Endothelial cell of umbilical vein (primary cell): ENCODE measurements at regions not wholly inside any gene's neighbourhood (a gene's known extent, or its start where the extent isn't known, plus 50 kb on each side); places are given as distances from the start of the nearest gene placed in this dataset.

ENCODE experiments used
- GATA2 ChIP-seq: IDR thresholded peaks from 2 replicates; pipeline ENCODE4 v1.7.0; 2011; ENCODE audit warnings: low read depth, mild to moderate bottlenecking, moderate library complexity, mixed read lengths, low read length; ENCODE audit not compliant: insufficient read length, insufficient read depth
- POLR2A ChIP-seq: IDR thresholded peaks from 2 replicates; pipeline ENCODE4 v1.6.1; 2012; ENCODE audit warnings: low read depth, mild to moderate bottlenecking, control low read depth, low read length
- TF ChIP-seq, protein P1 (sequence below), 2 donors: IDR thresholded peaks; 1 replicate in 1 of 2; 2 replicates in 1 of 2; pipeline ENCODE4 v1.5.1; 2011; ENCODE audit warnings: low read length in 2 of 2, mild to moderate bottlenecking in 2 of 2, moderate library complexity in 2 of 2, control low read depth in 1 of 2, inconsistent platforms in 1 of 2, low read depth in 1 of 2; ENCODE audit not compliant: insufficient read depth in 1 of 2; ENCODE audit errors: extremely low read depth in 1 of 2
- TF ChIP-seq, protein P2 (sequence below): IDR thresholded peaks from 2 replicates; pipeline ENCODE4 v1.6.1; 2011; ENCODE audit not compliant: insufficient read depth, insufficient read length

DNA sequence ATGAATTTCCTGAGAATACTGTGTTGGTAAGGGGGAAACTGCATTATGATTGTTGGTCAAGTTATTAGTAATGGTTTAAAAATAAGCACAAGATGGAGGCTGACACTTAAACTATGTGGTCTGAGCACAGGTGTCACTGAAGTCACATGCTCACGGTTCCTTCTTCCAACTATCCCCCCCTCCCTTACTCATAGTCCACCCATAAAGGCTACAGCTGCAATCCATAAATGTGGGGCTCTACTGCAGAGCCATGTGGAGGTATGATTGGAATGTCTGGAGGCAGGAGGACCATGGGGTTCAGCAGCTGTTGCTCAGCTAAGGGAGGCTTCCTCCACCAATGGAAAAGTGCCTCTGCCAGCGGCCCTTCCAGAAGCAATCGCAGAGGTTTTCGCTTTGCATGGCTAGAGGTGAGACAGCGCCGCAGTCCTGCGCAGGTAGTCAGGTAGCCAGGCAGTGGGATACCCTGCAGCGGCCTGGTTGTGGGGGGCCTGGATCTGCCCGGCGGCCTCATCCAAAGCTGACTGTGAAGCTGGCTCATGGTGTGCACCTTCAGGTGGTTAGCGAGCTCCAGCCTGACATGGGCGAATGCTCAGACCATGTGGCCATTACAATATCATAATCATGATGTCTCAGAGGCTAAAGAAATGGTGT is 249.6 kb downstream of the DCDC2C start:
- TF ChIP-seq, protein P1, sequence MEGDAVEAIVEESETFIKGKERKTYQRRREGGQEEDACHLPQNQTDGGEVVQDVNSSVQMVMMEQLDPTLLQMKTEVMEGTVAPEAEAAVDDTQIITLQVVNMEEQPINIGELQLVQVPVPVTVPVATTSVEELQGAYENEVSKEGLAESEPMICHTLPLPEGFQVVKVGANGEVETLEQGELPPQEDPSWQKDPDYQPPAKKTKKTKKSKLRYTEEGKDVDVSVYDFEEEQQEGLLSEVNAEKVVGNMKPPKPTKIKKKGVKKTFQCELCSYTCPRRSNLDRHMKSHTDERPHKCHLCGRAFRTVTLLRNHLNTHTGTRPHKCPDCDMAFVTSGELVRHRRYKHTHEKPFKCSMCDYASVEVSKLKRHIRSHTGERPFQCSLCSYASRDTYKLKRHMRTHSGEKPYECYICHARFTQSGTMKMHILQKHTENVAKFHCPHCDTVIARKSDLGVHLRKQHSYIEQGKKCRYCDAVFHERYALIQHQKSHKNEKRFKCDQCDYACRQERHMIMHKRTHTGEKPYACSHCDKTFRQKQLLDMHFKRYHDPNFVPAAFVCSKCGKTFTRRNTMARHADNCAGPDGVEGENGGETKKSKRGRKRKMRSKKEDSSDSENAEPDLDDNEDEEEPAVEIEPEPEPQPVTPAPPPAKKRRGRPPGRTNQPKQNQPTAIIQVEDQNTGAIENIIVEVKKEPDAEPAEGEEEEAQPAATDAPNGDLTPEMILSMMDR (IDR thresholded peaks at IDR 0.05; ENCODE audit: extremely low read depth in 1 of 2, insufficient read depth in 1 of 2, low read depth in 1 of 2, low read length in 2 of 2), result no peak
- TF ChIP-seq GATA2 (no peak), POLR2A (no peak)
- TF ChIP-seq, protein P2, sequence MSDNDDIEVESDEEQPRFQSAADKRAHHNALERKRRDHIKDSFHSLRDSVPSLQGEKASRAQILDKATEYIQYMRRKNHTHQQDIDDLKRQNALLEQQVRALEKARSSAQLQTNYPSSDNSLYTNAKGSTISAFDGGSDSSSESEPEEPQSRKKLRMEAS, result no peak
